Naive thymus-derived CD4-positive, alpha-beta T cell (primary cell): ENCODE measurements at regions not wholly inside any gene's neighbourhood (a gene's known extent, or its start where the extent isn't known, plus 50 kb on each side); places are given as distances from the start of the nearest gene placed in this dataset.
"Not testable (repeated sequence)": the region's sequence is repeated elsewhere in the genome, so short reads cannot be mapped to it uniquely, and the experiment has no call there.

Experiments used
- ATAC-seq: fragments of 150-1000 bp; cut with Tn5 transposase; 2 replicates; pipeline ENCODE4 v1.10.0; 2021; ENCODE audit warnings: mild to moderate bottlenecking, moderate library complexity
- CTCF ChIA-PET: fragments of 350-600 bp; sonication (Branson Sonifier 250); formaldehyde crosslinking; loops from one replicate; lab custom pipeline; 2021; ENCODE audit warnings: antibody characterized with exemption; lab: Charles Lee
- POLR2A ChIA-PET: fragments of 350-600 bp; sonication (Branson Sonifier 250); formaldehyde crosslinking; loops from one replicate; lab custom pipeline; 2021; ENCODE audit warnings: antibody characterized with exemption, inconsistent platforms; lab: Charles Lee
- DNase-seq, 9 donors: peaks; one replicate each; pipeline versions ENCODE4 v3.0.0 to v3.0.0-alpha.2; 2020 to 2022; ENCODE audit warnings: mixed read lengths in 1 of 9
- H3K27ac ChIP-seq: one replicate; pipeline ENCODE4 v1.7.0; 2013; ENCODE audit warnings: mild to moderate bottlenecking, low read depth, low read length, moderate library complexity
- H3K27me3 ChIP-seq, 2 donors: one replicate each; pipeline ENCODE4 v1.7.0; 2013; ENCODE audit warnings: low read length in 2 of 2, mild to moderate bottlenecking in 2 of 2, moderate library complexity in 2 of 2; ENCODE audit not compliant: control insufficient read depth in 2 of 2, insufficient read depth in 2 of 2
- H3K36me3 ChIP-seq, 3 experiments: 1 replicate in 2 of 3; 2 replicates in 1 of 3; pipeline ENCODE4 v1.7.0; 2013; ENCODE audit warnings: low read length in 3 of 3, mild to moderate bottlenecking in 3 of 3, moderate library complexity in 1 of 3; ENCODE audit not compliant: insufficient read depth in 3 of 3, control insufficient read depth in 2 of 3
- H3K4me1 ChIP-seq, 2 donors: one replicate each; pipeline ENCODE4 v1.7.0; 2013; ENCODE audit warnings: low read length in 2 of 2, mild to moderate bottlenecking in 2 of 2, moderate library complexity in 1 of 2; ENCODE audit not compliant: control insufficient read depth in 2 of 2, insufficient read depth in 2 of 2
- H3K4me3 ChIP-seq: 2 replicates; pipeline ENCODE4 v1.7.0; 2013; ENCODE audit warnings: mild to moderate bottlenecking, low read length
- H3K9me3 ChIP-seq, 3 experiments: 1 replicate in 2 of 3; 2 replicates in 1 of 3; pipeline ENCODE4 v1.7.0; 2013; ENCODE audit warnings: low read length in 3 of 3; ENCODE audit not compliant: control insufficient read depth in 2 of 3
- H3K27ac Mint-ChIP-seq, 9 donors: one replicate each; pipeline ENCODE4 v1.8.0; 2020 to 2022; ENCODE audit warnings: mixed read lengths in 9 of 9, mild to moderate bottlenecking in 8 of 9, moderate library complexity in 5 of 9, inconsistent platforms in 2 of 9
- H3K27me3 Mint-ChIP-seq, 5 donors: one replicate each; pipeline ENCODE4 v1.8.0; 2021 to 2022; ENCODE audit warnings: mixed read lengths in 5 of 5, mild to moderate bottlenecking in 1 of 5
- H3K36me3 Mint-ChIP-seq, 5 donors: one replicate each; pipeline ENCODE4 v1.8.0; 2020 to 2022; ENCODE audit warnings: mixed read lengths in 5 of 5, mild to moderate bottlenecking in 3 of 5, inconsistent platforms in 1 of 5
- H3K4me1 Mint-ChIP-seq, 7 donors: one replicate each; pipeline ENCODE4 v1.8.0; 2020 to 2022; ENCODE audit warnings: mixed read lengths in 7 of 7, mild to moderate bottlenecking in 3 of 7, inconsistent platforms in 1 of 7
- H3K4me3 Mint-ChIP-seq, 10 donors: one replicate each; pipeline ENCODE4 v1.8.0; 2020 to 2022; ENCODE audit warnings: mild to moderate bottlenecking in 10 of 10, mixed read lengths in 10 of 10, moderate library complexity in 6 of 10, inconsistent platforms in 2 of 10
- H3K9me3 Mint-ChIP-seq, 11 donors: one replicate each; pipeline ENCODE4 v1.8.0; 2020 to 2022; ENCODE audit warnings: mixed read lengths in 11 of 11, mild to moderate bottlenecking in 4 of 11, inconsistent platforms in 1 of 11, moderate library complexity in 1 of 11
- intact Hi-C, 2 donors: fragments of 100-400 bp; cut with micrococcal nuclease; formaldehyde crosslinking; loops; one replicate each; pipeline ENCODE4 v1.15.1; 2023

GRCh38 chr6:85361643-85362014, 88.3 kb upstream of the NT5E start:
- no peak overlapping the region for H3K27ac Mint-ChIP-seq
- ATAC-seq: no peak
- intact Hi-C loops: no loop called here
- Histone ChIP-seq H3K4me3 (no peak overlapping the region), H3K36me3 (no peaks in the 10 kb centered on the region), H3K4me1 (no peaks in the 10 kb centered on the region), H3K27ac (no peak overlapping the region), H3K27me3 (no peaks in the 10 kb centered on the region), H3K9me3 (no peaks in the 10 kb centered on the region)
- ChIA-PET CTCF (interaction anchor here (1.5 kb wide), 1 partner anchor 121 kb away, joined by 6 read pairs; no protein-coding TSS in a partner anchor), POLR2A (no interaction called here)
- peaks cover 0 to 13% (median 0%) of the 10 kb centered on the region in 7 donors for H3K4me1 Mint-ChIP-seq
- H3K36me3 Mint-ChIP-seq: no peaks in the 10 kb centered on the region
- H3K27me3 Mint-ChIP-seq: peaks cover 0 to 11% (median 5%) of the 10 kb centered on the region in 5 donors
- DNase-seq: no peak
- H3K4me3 Mint-ChIP-seq: no peak overlapping the region
- no peaks in the 10 kb centered on the region for H3K9me3 Mint-ChIP-seq

GRCh38 chr6:85360794-85361642, 88.9 kb upstream of the NT5E start:
- no peak for ATAC-seq
- intact Hi-C loops: no loop called here
- Histone ChIP-seq H3K27me3 (no peaks in the 10 kb centered on the region), H3K4me3 (no peak overlapping the region), H3K9me3 (no peaks in the 10 kb centered on the region), H3K4me1 (no peaks in the 10 kb centered on the region), H3K36me3 (no peaks in the 10 kb centered on the region), H3K27ac (no peak overlapping the region)
- H3K36me3 Mint-ChIP-seq: no peaks in the 10 kb centered on the region
- H3K27me3 Mint-ChIP-seq: peaks cover 0 to 10% (median 5%) of the 10 kb centered on the region in 5 donors
- DNase-seq: no peak
- H3K9me3 Mint-ChIP-seq: no peaks in the 10 kb centered on the region
- POLR2A ChIA-PET: no interaction called here
- H3K27ac Mint-ChIP-seq: no peak overlapping the region
- CTCF ChIA-PET: interaction anchor here (1.5 kb wide), 1 partner anchor 122 kb away, joined by 6 read pairs; no protein-coding TSS in a partner anchor
- H3K4me1 Mint-ChIP-seq: peaks cover 0 to 13% (median 0%) of the 10 kb centered on the region in 7 donors
- H3K4me3 Mint-ChIP-seq: no peak overlapping the region

GRCh38 chr6:85357651-85358050, 92.2 kb upstream of the NT5E start:
- H3K4me1 ChIP-seq: no peaks in the 10 kb centered on the region
- H3K27me3 ChIP-seq: no peaks in the 10 kb centered on the region
- Mint-ChIP-seq H3K27me3 (peaks cover 4 to 14% (median 12%) of the 10 kb centered on the region in 5 donors), H3K9me3 (no peaks in the 10 kb centered on the region), H3K4me1 (peaks cover 0 to 13% (median 0%) of the 10 kb centered on the region in 7 donors), H3K27ac (no peak overlapping the region), H3K36me3 (no peaks in the 10 kb centered on the region), H3K4me3 (no peak overlapping the region)
- no peak overlapping the region for H3K4me3 ChIP-seq
- no peaks in the 10 kb centered on the region for H3K9me3 ChIP-seq
- no peak overlapping the region for H3K27ac ChIP-seq
- CTCF ChIA-PET: interaction anchor here (1.0 kb wide), 1 partner anchor 125 kb away, joined by 3 read pairs; no protein-coding TSS in a partner anchor
- DNase-seq (no peak), ATAC-seq (no peak)
- no peaks in the 10 kb centered on the region for H3K36me3 ChIP-seq
- POLR2A ChIA-PET: no interaction called here
- intact Hi-C loops: loop anchor here (5.0 kb wide), 2 partner anchors 105 to 415 kb away; no protein-coding TSS in a partner anchor

- H3K27me3 ChIP-seq, DNase-seq, H3K9me3 Mint-ChIP-seq, H3K27ac ChIP-seq, H3K4me3 ChIP-seq, ATAC-seq, H3K36me3 Mint-ChIP-seq, H3K27ac Mint-ChIP-seq, CTCF ChIA-PET, H3K36me3 ChIP-seq, H3K9me3 ChIP-seq, POLR2A ChIA-PET, H3K4me1 ChIP-seq, H3K4me3 Mint-ChIP-seq: not testable (repeated sequence)
- peaks cover 6 to 14% (median 12%) of the 10 kb centered on the region in 5 donors for H3K27me3 Mint-ChIP-seq
- intact Hi-C loops: loop anchor here (5.0 kb wide), 2 partner anchors 106 to 416 kb away; no protein-coding TSS in a partner anchor
- H3K4me1 Mint-ChIP-seq: peaks cover 0 to 13% (median 0%) of the 10 kb centered on the region in 7 donors
Measured at GRCh38 chr6:85356743-85357142, 93.1 kb upstream of the NT5E start.

- no peaks in the 10 kb centered on the region for H3K4me1 ChIP-seq
- ChIA-PET CTCF (interaction anchor here (0.6 to 2.3 kb wide), 3 partner anchors 103 to 129 kb away, joined by 3 to 13 read pairs (median 3); no protein-coding TSS in a partner anchor), POLR2A (no interaction called here)
- H3K9me3 ChIP-seq: no peaks in the 10 kb centered on the region
- H3K36me3 ChIP-seq: no peaks in the 10 kb centered on the region
- no peak overlapping the region for H3K4me3 ChIP-seq
- intact Hi-C loops: loop anchor here (1.0 to 5.0 kb wide), 5 partner anchors 106 to 416 kb away; no protein-coding TSS in a partner anchor
- Mint-ChIP-seq H3K9me3 (no peaks in the 10 kb centered on the region), H3K27me3 (peaks cover 12 to 17% (median 14%) of the 10 kb centered on the region in 5 donors), H3K36me3 (no peaks in the 10 kb centered on the region), H3K4me1 (peaks cover 0 to 6% (median 0%) of the 10 kb centered on the region in 7 donors), H3K4me3 (no peak overlapping the region), H3K27ac (no peak overlapping the region)
- H3K27me3 ChIP-seq: no peaks in the 10 kb centered on the region
- no peak for DNase-seq
- H3K27ac ChIP-seq: no peak overlapping the region
- no peak for ATAC-seq
Measured at GRCh38 chr6:85355816-85356215, 94.1 kb upstream of the NT5E start.

- no peaks in the 10 kb centered on the region for H3K27me3 ChIP-seq
- ATAC-seq (peak; percentile 70), DNase-seq (peak in 8 of 9 donors; percentile 10 to 63 (median 38))
- no peaks in the 10 kb centered on the region for H3K4me1 ChIP-seq
- no peak overlapping the region for H3K27ac ChIP-seq
- no peak overlapping the region for H3K4me3 Mint-ChIP-seq
- no peak overlapping the region for H3K27ac Mint-ChIP-seq
- ChIA-PET POLR2A (no interaction called here), CTCF (interaction anchor here (0.6 to 2.3 kb wide), 6 partner anchors 28 to 263 kb away, joined by 3 to 13 read pairs (median 3); no protein-coding TSS in a partner anchor)
- H3K4me1 Mint-ChIP-seq: peaks cover 0 to 3% (median 0%) of the 10 kb centered on the region in 7 donors
- H3K9me3 ChIP-seq: no peaks in the 10 kb centered on the region
- no peak overlapping the region for H3K4me3 ChIP-seq
- intact Hi-C loops: loop anchor here (1.0 to 5.0 kb wide), 5 partner anchors 107 to 417 kb away; no protein-coding TSS in a partner anchor
- no peaks in the 10 kb centered on the region for H3K36me3 Mint-ChIP-seq
- H3K36me3 ChIP-seq: no peaks in the 10 kb centered on the region
- no peaks in the 10 kb centered on the region for H3K9me3 Mint-ChIP-seq
- H3K27me3 Mint-ChIP-seq: peaks cover 12 to 21% (median 18%) of the 10 kb centered on the region in 5 donors
Measured at GRCh38 chr6:85354761-85355618, 94.9 kb upstream of the NT5E start.
